ENCODE measurements at regions not wholly inside any gene's neighbourhood (a gene's known extent, or its start where the extent isn't known, plus 50 kb on each side); places are given as distances from the start of the nearest gene placed in this dataset.

GRCh38 chr1:98336472-98337083 is 324.9 kb upstream of the SNX7 start:
- ATAC-seq (no peak), FAIRE-seq (no peak), DNase-seq (ENCODE audit: low read depth, low spot score) (no peak)
- no peak overlapping the region for H3K4me3 ChIP-seq
- H2AFZ ChIP-seq (ENCODE audit: control insufficient read depth, low read depth, low read length) = no peak overlapping the region
- no peaks in the 10 kb centered on the region for H3K36me3 ChIP-seq (ENCODE audit: control insufficient read depth in 2 of 2, insufficient read depth in 2 of 2, low read length in 1 of 2)
- H3K79me2 ChIP-seq (ENCODE audit: control insufficient read depth, insufficient read depth, low read length) = no peaks in the 10 kb centered on the region
- POLR2A ChIA-PET = no interaction called here
- BruUV-seq (replicated peaks) = no TSS peak
- no peaks in the 10 kb centered on the region for H3K27me3 ChIP-seq (replicated peaks in 1 of 2; ENCODE audit: control insufficient read depth in 2 of 2, insufficient read depth in 2 of 2, low read length in 1 of 2)
- CTCF ChIA-PET = interaction anchor here (0.8 to 1.6 kb wide), 2 partner anchors 9 to 14 kb away, joined by 3 read pairs; no protein-coding TSS in a partner anchor
- no peak for TF ChIP-seq KDM1A (IDR thresholded peaks at IDR 0.05; ENCODE audit: borderline replicate concordance)
- no peak for TF ChIP-seq ZNF24 (IDR thresholded peaks at IDR 0.05)
- TF ChIP-seq IRF4 (IDR thresholded peaks at IDR 0.05; ENCODE audit: low read depth, low read length) = no peak
- no peak for TF ChIP-seq JUNB (IDR thresholded peaks at IDR 0.05)
- TF ChIP-seq SIX5 (IDR thresholded peaks at IDR 0.05; ENCODE audit: low read depth, low read length, severe bottlenecking) = no peak
- TF ChIP-seq ZZZ3 (IDR thresholded peaks at IDR 0.05; ENCODE audit: control insufficient read depth, insufficient read length, low read depth) = no peak
- TF ChIP-seq EZH2 (IDR thresholded peaks at IDR 0.05; ENCODE audit: borderline replicate concordance, control insufficient read depth, low read depth, low read length) = no peak
- no peak for TF ChIP-seq HCFC1 (IDR thresholded peaks at IDR 0.05; ENCODE audit: low read length)
- TF ChIP-seq NR2F1 (conservative IDR thresholded peaks at IDR 0.05) = no peak
- no peak for TF ChIP-seq TARDBP (IDR thresholded peaks at IDR 0.05; ENCODE audit: borderline replicate concordance)
- TF ChIP-seq PBX3 (IDR thresholded peaks at IDR 0.05; ENCODE audit: insufficient replicate concordance, low read depth, low read length) = no peak
- TF ChIP-seq USF2 (IDR thresholded peaks at IDR 0.05; ENCODE audit: borderline replicate concordance, low read depth, low read length) = no peak
- TF ChIP-seq ZNF687 (IDR thresholded peaks at IDR 0.05) = no peak
- no peak for TF ChIP-seq TAF1 (IDR thresholded peaks at IDR 0.05; ENCODE audit: borderline replicate concordance, low read depth, low read length)
- no peak for TF ChIP-seq SMAD1 (IDR thresholded peaks at IDR 0.05; ENCODE audit: low read depth, partially characterized antibody)
- no peak for TF ChIP-seq ZBED1 (IDR thresholded peaks at IDR 0.05; ENCODE audit: borderline replicate concordance)
- no peak for TF ChIP-seq EED (IDR thresholded peaks at IDR 0.05; ENCODE audit: low read depth)
- TF ChIP-seq HDAC2 (IDR thresholded peaks at IDR 0.05) = no peak
- intact Hi-C loops (cut with micrococcal nuclease; ENCODE audit: unreplicated experiment) = no loop called here
- no peak overlapping the region for H3K27ac ChIP-seq (ENCODE audit: control insufficient read depth, insufficient read depth)
- RAD21 ChIA-PET (ENCODE audit: unreplicated experiment) = no interaction called here
- H3K9ac ChIP-seq (ENCODE audit: control insufficient read depth, insufficient read depth, low read length) = no peak overlapping the region
- SMC1A ChIA-PET (ENCODE audit: uncharacterized antibody, unreplicated experiment) = no interaction called here
- no peak overlapping the region for H3K4me2 ChIP-seq (ENCODE audit: control insufficient read depth, insufficient read depth)
- in situ Hi-C loops (cut with MboI) = no loop called here
- H3K9me3 ChIP-seq (replicated peaks; ENCODE audit: control insufficient read depth, insufficient read depth, low read length) = no peaks in the 10 kb centered on the region
- H3K4me1 ChIP-seq (ENCODE audit: control insufficient read depth, insufficient read depth, low read length) = no peaks in the 10 kb centered on the region
- WGBS (ENCODE audit: insufficient coverage, insufficient replicate concordance, low lambda C conversion rate, missing lambda C conversion rate) = 32% methylated on average over 5 of the region's 5 CpGs
- no peaks in the 10 kb centered on the region for H4K20me1 ChIP-seq (ENCODE audit: control insufficient read depth, insufficient read depth)

Data from GM12878 (cell line).